HG02884 (cell line): ENCODE measurements at regions not wholly inside any gene's neighbourhood (a gene's known extent, or its start where the extent isn't known, plus 50 kb on each side); places are given as distances from the start of the nearest gene placed in this dataset.

ENCODE experiments used
- ATAC-seq: cut with Tn5 transposase; IDR thresholded peaks from one replicate; pipeline ENCODE4 v1.9.1; 2021; ENCODE audit warnings: mild to moderate bottlenecking, moderate library complexity; ENCODE audit not compliant: unreplicated experiment

DNA sequence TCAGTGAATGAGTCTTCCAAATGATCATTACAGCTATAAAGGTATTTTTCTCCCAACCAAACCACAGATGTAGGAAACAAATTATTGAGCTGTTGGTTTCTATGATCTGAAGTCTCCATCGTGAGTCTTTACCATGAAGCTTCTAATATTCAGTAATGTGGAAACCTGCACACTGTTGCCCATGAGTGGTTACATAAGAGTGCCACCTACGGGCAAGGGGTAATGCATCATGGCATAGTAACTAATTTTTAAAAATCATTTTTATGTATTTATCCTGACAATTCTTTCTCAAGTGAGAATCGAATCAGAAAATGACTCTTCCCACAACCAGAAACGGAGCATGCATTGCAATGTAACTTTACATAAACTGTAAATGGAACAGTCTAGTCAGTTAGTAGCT lies 282.5 kb upstream of the SMARCA2 start:
- ATAC-seq: no peak

DNA sequence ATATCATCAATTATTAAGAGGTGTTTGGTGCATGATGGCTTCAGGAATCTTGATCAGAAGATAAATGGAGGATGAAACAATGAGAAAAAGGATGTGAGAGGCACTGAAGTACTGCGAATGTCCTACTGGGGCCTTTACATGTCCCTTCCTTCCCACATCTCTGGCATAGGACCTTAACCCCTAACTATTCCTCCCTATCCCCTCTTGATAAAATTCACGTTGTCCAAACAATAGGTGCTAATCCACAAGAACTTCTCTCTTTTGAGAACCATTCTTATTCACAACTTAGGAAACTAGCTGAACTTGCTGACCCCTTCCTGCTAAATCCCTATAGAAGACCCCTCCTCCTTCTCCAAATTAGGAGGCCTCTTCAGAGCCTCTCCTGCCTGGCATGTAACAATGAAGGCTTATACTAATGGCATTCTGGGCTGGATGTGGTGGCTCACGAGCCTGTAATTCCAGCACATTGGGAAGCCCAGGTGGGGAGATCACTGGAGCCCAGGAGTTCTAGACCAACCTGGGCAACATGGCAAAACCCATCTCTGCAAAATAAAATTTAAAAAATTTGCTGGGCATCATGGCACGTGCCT lies 276.5 kb upstream of the SMARCA2 start:
- no peak for ATAC-seq

DNA sequence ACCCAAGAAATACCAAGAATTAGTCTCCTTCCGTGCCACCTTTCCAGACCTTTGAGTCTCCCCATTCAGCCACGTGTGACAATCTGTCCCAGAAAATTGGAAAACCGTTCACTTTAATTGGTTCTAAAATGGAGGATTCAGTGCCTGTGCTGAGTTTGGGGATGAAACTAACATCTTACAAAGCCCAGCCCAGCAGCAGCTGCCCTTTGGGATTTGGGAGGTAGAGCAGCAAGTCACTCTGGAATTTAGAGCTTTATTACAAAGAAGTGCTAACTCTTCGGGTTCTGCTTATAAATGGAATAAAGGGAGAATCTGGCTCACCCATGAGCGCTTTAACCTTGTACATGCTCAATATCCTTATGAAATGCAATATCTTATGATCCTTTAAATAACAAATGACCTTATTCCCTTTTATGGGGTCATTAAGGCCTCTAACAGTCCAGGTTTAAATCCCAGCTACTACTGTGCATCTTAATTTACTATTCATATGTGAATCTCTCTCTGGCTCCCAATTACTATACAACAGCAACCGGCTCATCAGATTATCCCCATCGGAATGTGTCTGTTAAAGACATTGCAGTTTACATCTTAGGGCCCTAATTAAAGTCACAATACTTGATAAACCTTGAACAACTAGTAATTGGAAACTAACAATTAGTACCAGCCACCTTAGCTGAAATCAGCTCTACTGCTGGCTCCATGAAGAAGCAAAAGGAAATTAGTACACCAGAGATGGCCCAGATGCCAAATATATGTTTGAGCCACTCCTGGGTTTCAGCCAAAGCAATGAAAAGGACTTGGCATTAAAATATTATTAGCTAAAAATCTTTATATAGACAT lies 271.8 kb upstream of the SMARCA2 start:
- no peak for ATAC-seq

DNA sequence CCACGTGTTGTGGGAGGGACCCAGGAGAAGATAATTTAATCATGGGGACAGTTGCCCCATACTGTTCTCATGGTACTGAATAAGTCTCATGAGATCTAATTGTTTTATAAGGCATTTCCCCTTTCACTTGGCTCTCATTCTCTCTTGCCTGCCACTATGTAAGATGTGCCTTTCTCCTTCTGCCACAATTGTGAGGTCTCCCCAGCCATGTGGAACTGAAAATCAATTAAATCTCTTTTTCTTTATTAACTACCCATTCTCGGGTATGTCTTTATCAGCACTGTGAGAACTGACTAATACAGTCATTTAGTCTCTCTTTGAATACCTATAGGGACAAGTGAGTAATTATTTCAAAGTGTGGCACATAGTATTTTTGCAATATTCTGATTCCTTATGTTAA lies 269.2 kb upstream of the SMARCA2 start:
- no peak for ATAC-seq

DNA sequence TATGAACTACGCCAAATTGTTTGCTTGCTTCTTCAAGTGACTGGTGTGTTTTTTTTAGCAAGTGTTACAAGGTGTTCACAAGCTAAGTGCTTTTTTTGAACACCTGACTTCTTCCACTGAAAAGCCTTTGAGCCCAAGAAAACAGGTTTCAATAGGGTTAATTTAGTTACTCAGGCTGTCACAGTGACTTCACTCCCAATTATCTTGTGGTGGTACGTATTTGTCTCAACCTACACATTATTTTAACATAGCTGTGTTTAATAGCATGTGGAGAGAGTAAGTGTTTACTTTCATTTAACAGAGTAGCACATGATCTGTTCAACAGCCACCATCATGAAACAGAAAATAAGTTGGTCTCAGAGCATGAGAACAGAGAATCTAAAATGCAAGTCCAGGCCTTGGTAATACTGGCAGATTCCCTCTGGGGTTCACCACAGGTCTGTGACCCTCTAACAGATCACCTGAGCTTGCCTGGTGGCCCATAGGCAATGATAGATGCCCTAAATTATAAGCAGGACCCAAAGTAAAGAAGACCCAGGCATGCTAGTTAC lies 267.7 kb upstream of the SMARCA2 start:
- no peak for ATAC-seq

DNA sequence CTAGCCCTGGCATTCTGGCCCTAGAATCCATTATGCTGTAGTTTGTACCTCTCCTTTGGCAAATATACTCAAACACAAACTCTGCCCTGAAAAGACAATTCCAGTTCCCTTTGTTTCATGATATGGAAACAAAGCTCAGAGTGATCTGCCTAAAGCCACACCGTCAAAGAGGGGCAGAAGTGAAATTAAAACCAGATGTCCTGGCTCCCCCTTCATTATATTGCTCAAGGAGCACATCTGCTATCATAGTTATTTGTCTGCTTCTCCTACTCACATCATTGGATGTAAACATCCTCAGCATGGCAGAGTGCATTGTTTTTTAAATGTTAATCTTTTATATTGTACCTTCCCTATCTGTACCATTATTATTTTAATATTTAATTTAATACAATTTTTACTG lies 266.7 kb upstream of the SMARCA2 start:
- no peak for ATAC-seq

DNA sequence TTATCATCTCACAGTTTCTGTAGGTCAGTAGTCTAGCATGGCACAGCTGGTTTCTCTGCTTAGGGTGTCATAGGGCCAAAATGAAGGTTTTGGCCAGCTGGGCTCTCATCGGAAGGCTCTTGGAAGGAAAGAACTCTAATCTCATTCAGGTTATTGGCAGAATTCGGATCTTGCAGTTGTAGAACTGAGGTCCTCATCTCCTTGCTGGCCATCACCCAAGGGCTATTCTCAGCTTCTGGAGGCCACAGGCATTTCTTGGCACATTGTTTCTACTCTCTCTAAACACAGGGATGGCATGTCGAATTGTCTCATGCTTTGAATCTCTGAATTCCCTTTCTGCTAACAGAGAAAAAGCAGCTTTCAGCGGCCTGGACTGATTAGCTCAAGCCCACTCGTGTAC lies 258.0 kb upstream of the SMARCA2 start:
- no peak for ATAC-seq

DNA sequence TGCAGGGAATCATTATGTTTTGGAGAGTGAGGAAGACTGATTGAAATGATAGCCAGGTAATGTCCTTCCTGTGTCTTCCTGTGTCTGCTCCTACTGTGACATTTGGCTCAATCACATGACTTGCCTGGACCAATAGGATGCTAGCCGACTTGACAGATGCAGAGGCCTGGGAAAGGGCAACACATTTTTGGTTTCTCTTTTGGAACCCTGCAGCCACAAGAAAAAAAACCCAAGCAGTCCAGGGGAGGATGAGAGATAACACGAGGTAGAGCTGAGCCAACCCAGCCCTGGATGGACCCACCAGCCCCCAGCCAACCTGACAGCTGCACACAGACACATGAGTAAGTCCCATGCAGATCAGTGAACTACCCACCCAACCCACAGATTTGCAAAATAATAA lies 256.1 kb upstream of the SMARCA2 start:
- ATAC-seq: no peak

DNA sequence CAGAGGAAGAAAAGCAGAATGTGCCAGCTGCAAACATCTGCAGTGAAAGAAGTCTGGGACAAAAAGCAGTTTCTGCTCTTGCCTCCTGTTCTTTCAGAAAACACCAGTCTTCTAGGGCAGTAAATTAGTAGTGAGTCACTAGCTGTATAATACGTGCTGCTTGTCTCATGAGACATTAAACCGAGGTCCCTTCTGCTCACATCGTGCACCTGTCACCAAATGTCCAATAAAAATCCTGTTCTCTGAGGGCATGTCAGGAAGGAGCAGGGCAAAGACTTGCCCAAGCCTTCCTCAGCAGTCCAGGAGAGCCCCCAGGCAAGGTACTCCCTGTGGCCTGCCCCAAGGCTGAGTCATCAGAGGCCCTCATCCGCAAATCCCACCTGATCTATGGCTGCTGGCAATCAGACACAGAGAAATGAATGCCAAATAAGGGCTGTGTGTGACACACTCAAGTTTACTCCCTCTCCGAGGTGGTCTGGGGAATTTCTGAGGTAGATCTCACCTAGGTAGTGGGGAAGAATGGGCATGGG lies 255.3 kb upstream of the SMARCA2 start:
- no peak for ATAC-seq

DNA sequence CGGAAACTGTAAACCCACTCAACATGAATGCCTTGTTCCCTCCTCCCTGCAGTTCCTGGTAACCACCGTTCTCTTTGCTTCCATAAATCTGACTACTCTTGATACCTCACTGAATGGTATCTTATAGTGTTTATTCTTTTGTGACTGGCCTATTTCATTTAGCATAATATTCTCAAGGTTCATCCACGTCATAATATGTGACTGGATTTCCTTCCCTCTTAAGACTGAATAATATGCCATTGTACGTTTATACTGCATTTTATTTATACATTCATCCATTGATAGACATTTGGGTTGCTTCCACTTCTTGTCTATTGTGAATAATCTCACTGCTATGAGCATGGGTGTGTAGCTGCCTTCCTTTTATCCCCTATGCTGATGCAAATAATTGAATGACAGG lies 253.3 kb upstream of the SMARCA2 start:
- ATAC-seq: no peak

DNA sequence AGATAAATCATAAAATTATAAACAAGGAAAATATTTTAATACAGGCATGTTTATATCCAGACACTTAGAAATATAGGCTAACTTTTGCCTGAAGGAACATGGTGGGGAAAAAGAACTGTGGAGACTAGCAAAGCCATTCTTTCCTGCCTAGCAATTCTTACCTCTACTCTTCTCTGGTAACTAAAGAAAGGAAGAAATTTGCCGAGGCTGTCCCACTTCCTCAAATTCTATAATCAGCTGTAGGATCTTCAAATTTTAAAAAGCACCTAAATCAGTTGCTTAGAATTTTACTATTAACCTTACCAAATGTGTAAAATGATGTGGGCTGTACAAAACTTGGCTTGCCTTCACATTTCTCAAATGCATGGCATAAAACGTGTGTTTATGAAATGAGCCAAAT lies 249.1 kb upstream of the SMARCA2 start:
- no peak for ATAC-seq

DNA sequence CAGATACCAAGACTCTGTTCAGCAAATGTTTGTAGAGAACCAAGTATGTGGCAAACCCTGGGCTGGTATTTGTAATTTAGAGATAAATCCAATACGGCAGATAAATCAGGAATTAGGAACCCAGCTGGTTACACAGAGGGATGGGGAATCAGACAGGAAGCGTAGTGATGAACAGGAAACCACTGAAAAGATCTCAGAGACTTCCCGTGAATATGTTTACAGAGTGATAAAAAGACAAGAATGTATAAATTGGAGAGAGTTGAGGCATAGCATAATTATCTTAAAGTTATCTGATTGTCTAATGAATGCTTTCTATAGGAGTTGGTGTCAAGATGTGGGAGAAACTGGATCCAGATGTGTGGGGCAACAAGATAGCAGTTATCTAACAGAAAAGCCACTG lies 246.6 kb upstream of the SMARCA2 start:
- no peak for ATAC-seq

DNA sequence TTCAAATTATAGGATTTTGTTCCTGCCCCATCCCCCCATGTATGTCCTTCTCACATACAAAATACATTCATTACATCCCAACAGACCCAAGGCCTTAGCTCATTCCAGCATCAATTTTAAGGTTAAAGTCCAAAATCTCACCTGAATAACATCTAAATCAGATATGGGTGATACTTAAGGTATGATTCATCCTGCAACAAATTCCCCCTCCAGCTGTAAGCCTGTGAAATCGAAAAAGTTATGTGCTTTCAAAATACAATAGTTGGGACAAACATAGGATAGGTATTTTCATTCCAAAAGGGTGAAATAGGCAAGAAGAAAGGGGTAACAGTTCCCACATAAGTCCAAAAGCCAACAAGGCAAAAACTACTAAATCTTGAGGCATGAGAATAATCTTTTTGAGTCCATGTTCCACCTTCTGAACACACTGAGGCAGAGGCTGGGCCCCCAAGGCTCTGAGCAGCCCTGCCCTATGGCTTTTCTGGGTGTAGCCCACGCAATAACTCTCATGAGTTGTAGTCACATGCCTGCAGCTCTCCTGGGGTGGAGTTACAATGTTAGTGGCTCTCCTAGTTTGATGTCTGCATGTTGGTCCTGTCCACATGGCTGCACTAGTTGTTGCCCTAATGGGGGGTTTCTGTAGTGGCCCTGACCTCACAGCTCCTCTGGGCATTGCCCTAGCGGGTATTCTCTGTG lies 243.9 kb upstream of the SMARCA2 start:
- no peak for ATAC-seq

DNA sequence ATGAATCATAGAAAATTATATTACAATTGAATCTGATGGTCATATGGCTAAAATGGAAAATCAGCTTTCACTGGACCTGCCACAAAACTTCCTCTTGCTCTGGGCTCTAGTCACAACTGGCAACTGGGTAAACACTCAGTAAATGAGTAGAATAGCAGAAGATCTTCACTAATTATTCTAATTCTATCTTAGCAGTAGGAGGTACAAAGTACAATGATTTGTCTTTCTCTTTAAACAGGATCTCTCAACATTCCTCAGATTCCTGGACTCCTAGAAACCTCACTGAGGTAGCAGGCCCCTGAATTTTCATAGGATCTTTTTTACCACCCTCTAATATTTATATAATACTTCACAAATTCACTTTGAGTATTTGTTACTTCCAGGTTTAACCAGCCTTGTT lies 239.9 kb upstream of the SMARCA2 start:
- ATAC-seq: no peak

DNA sequence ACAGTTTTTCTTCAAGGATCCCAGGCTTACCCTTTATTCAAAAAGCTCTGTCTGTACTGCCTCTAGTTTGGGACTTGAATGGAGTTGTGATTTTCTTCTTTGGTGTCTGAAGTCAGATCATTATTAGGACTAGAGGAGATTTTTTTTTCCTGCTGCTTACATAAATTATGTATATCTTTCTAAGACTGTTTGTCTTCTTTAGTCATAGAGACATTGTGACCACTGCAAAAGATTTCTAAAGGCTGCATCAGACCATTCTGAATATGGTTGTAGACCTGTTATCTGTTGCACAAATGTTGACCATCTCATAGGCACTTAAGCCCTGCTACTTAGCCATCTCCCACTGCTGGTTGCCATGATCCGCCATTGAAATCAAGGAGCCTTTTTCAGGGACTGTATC lies 238.5 kb upstream of the SMARCA2 start:
- ATAC-seq: no peak

DNA sequence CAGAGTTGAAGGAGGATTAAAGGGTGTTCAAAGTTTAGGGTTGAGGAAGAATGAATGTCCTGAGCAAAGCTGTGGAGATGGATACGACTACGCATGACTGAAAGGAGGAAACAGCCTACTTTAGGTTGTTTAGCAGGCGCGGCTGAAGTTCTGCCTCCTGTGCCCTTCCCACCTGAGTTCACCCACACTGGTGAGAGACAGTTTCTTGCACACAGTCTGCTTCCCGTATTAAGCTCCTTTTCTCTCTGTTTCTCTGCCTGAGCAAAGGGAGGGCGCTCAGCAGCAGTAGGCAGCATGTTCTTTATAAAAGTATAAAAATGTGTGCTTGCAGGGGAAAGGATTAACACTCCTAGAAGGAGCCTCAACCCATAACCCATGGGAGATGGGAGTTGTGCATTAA lies 224.0 kb upstream of the SMARCA2 start:
- no peak for ATAC-seq

DNA sequence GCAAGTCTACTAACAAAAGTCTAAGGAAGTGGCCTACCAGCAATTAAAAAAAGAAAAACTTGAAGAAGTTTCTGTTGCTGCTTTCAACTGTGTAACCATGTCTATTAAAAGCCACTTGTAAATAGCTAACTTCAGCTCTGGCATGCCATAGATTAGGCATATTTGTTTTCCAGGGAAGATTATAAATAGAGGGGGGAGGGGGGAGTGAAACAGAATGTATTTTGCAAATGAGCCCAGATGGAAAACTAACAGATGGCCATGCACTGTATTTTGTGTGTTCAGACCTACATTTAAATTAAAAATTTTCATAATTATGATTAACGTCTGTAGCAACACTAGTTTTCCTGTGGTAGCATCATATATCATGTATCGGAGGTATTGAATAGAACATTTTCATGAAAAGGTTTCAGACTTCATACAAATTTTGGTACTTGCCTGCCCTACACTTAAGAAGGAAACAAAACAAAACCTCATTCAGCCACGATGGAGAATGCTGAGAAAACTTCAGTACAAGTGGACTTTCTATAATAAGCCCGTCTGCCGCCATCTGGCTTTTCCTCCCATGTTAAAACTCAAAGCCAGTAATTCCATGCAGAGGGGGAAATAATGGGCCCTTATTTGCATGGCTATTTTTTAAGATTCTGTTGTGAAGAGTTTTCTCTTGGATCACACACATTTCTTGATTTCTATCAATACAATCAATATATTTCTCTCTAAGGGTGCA lies 220.4 kb upstream of the SMARCA2 start:
- ATAC-seq: no peak

DNA sequence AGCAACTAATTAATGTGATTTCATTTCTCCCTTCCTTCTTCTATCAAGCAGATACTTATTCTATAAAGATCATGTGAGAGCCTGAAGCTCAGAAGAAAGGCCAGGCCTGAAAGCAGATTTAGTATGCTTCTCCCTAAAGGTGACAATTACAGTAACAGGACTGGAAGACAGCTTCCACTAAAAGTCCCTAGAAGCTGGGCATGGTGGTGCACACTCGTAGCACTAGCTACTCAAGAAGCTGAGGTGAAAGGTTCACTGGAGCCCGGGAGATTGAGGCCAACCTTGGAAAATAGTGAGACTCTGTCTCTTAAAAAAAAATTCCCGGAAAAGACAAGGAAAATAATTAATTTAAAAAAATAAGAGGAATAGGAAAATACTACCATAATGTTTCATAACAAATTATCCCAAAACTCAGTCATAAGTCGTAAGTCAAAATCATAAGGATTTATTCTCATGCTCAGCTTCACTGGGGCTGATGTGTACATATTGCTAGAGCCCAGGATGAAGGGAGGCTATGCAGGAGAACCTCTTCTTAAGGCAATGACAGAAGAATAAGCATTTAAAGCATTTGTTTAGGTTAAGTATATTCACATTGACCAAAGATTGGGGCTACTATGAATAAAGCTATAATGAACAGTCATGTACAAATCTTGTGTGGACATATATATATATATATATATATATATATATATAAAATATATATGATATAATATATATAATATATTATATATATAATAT lies 210.8 kb upstream of the SMARCA2 start:
- no peak for ATAC-seq

DNA sequence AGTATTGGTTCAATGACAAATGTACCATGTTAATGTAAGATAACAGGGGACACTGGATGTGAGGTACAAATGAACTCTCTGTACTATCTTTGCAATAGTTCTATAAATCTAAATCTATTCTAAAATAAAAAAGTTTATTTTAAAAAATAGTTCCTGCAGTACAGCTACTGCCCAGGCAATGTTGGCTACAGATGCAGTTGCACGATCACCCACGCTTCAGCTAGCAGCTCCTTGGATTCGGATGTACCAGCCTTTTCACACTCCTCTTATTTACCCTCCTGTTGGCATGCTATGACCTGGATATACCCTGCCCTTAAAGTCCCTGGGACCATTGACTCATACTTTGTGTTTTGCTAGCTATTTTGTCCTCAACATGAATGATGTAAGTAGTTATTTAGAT lies 185.4 kb upstream of the SMARCA2 start:
- no peak for ATAC-seq

DNA sequence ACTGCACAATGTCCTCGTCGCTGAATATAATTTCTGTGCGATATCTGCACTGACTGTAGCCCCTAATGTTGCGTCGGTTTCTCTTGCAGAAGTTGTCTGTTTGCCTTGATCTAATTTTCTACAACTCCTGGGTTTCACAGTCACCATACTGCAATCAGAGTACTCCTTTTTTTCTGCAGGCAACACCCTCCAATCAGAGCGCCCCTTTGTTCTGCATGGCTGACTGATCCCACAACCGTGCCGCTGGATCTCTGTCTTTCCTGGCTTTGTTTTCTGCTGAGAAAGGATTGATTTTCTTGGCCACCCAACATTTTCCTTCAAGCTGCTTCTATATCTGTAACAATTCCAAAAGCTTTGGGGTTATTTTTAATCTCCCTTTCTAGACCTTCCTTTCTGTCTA lies 182.2 kb upstream of the SMARCA2 start:
- no peak for ATAC-seq
